H1 (cell line): ENCODE measurements at regions not wholly inside any gene's neighbourhood (a gene's known extent, or its start where the extent isn't known, plus 50 kb on each side); places are given as distances from the start of the nearest gene placed in this dataset.

ENCODE experiments used
- EGR1 ChIP-seq: IDR thresholded peaks from 2 replicates; pipeline ENCODE4 v1.6.1; 2011; ENCODE audit warnings: low read depth, low read length, borderline replicate concordance
- EZH2 ChIP-seq: fragments of 200-600 bp; sonication (generic); IDR thresholded peaks from 2 replicates; pipeline ENCODE4 v1.7.1; 2012; ENCODE audit warnings: low read depth, mild to moderate bottlenecking, moderate library complexity, low read length, inconsistent platforms; ENCODE audit not compliant: severe bottlenecking
- JUND ChIP-seq: IDR thresholded peaks from 2 replicates; pipeline ENCODE4 v1.6.1; 2011; ENCODE audit warnings: mild to moderate bottlenecking, improper control_type of control experiment, low read length
- KDM5A ChIP-seq: fragments of 200-600 bp; IDR thresholded peaks from 2 replicates; pipeline ENCODE4 v1.7.1; 2012; ENCODE audit warnings: mild to moderate bottlenecking, low read length, inconsistent platforms, mixed read lengths
- POLR2AphosphoS5 ChIP-seq: IDR thresholded peaks from 2 replicates; pipeline ENCODE4 v1.6.1; 2011; ENCODE audit warnings: low read depth, low read length

GRCh38 chr10:29713450-29713849, 78.7 kb upstream of the SVIL start:
- no peak for TF ChIP-seq EZH2
- no peak for TF ChIP-seq JUND
- no peak for TF ChIP-seq EGR1
- no peak for TF ChIP-seq KDM5A
- TF ChIP-seq POLR2AphosphoS5: no peak
